ENCODE measurements at regions not wholly inside any gene's neighbourhood (a gene's known extent, or its start where the extent isn't known, plus 50 kb on each side); places are given as distances from the start of the nearest gene placed in this dataset.

- TF ChIP-seq, protein P1, sequence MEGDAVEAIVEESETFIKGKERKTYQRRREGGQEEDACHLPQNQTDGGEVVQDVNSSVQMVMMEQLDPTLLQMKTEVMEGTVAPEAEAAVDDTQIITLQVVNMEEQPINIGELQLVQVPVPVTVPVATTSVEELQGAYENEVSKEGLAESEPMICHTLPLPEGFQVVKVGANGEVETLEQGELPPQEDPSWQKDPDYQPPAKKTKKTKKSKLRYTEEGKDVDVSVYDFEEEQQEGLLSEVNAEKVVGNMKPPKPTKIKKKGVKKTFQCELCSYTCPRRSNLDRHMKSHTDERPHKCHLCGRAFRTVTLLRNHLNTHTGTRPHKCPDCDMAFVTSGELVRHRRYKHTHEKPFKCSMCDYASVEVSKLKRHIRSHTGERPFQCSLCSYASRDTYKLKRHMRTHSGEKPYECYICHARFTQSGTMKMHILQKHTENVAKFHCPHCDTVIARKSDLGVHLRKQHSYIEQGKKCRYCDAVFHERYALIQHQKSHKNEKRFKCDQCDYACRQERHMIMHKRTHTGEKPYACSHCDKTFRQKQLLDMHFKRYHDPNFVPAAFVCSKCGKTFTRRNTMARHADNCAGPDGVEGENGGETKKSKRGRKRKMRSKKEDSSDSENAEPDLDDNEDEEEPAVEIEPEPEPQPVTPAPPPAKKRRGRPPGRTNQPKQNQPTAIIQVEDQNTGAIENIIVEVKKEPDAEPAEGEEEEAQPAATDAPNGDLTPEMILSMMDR (IDR thresholded peaks at IDR 0.05): no peak
These were observed 65.2 kb upstream of the KCNE2 start for GRCh38 chr21:34298534-34299167.

GRCh38 chr21:34299168-34299539 is 64.7 kb upstream of the KCNE2 start:
- TF ChIP-seq, protein P1 (IDR thresholded peaks at IDR 0.05): no peak

GRCh38 chr21:34302521-34302920 is 61.3 kb upstream of the KCNE2 start:
- TF ChIP-seq, protein P1 (IDR thresholded peaks at IDR 0.05): no peak

- TF ChIP-seq, protein P1 (IDR thresholded peaks at IDR 0.05): no peak
These were observed 57.9 kb upstream of the KCNE2 start for GRCh38 chr21:34305605-34306604.

DNA sequence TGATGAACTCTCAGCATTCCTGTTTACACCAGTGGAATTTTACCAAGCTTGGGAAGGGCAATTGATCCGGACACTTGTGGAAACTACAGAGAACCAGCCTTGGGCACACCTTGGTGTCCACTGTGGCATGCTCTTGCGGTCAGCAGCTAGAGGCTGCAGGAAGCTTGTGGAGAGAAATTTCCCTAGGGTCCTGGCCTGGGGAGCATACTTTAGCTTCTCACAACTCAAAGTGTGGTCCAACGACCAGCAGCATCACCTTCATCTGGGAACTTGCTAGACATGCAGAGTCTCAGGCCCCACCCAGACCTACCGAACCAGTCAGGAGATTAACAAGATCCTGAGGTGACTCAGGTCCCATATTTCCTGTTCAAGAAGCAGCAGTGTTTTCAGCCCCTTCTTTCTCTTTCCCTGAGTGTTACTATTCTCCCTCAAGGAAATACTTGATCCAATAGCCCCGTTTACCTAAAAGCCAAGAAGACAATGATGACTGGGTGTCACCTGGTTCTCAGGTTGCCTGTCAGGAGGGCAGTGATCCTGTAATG is 55.7 kb upstream of the KCNE2 start:
- TF ChIP-seq, protein P1 (IDR thresholded peaks at IDR 0.05): no peak

DNA sequence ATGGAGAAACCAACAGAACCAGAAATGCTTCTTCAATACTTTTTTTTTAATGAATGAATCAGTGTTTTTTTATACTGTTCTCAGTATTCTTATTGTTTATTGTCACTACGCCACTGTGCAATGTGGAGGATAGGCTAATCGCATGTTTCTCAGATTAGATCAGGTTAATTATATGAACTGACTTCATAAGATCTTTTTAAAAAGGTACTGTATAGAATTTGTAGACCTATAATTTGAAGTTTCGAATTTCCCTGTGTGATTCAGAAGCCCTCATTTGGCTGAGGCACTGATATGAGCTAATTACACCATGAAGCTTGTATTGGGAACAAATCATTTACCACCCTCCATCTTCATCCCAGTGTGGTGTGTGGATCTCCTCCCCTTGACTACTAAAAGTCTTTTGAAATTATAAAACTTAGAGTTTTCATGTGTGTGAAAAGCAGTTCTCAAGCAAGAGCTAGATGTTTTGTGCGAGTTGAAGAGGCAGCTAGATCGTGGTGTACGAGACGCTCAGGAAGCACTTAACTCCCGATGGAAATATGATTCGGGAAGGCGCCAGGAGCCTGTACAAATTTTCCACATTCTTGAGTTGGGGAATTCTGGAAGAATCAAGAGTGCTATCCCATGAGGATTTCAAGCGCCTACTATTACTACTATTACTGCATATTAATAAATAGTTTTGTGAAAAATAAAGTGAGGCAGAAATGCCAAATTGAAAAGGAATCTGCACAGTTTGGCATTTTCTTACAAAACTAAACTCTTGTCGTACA is 52.1 kb upstream of the KCNE2 start:
- TF ChIP-seq, protein P1 (IDR thresholded peaks at IDR 0.05): no peak

DNA sequence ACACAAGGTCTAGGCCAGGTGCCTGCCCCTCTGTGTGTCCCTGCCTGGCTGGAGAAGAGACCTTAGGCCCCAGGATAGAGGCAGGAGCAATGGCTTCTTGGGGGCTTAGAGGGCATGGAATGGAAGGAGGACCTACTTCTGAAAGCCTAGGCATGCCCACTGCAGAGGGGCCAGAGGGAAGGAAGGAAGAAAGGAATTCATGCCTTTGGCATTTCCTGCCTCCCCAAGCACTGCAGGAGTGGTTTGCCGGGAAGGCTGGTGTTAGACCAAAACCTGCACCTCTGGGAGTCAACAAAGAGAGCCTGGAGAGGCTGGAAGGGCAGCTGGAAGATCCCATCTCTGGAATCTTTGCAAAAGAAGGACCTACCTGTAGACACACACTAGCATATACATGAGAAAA is 50.7 kb upstream of the KCNE2 start:
- TF ChIP-seq, protein P1 (IDR thresholded peaks at IDR 0.05): no peak

Measured in LNCAP (cell line).